HG02938 (cell line): ENCODE measurements at regions not wholly inside any gene's neighbourhood (a gene's known extent, or its start where the extent isn't known, plus 50 kb on each side); places are given as distances from the start of the nearest gene placed in this dataset.

ENCODE experiments used
- ATAC-seq: cut with Tn5 transposase; IDR thresholded peaks from one replicate; pipeline ENCODE4 v1.9.1; 2021; ENCODE audit warnings: mild to moderate bottlenecking, moderate library complexity; ENCODE audit not compliant: unreplicated experiment

- ATAC-seq = no peak
Measured at GRCh38 chr11:42161886-42162285, 702.4 kb upstream of the LRRC4C start.

GRCh38 chr11:42169191-42169590 lies 709.7 kb upstream of the LRRC4C start:
- ATAC-seq = no peak

GRCh38 chr11:42170601-42171000 lies 711.1 kb upstream of the LRRC4C start:
- ATAC-seq = no peak

GRCh38 chr11:42171046-42171445 lies 711.6 kb upstream of the LRRC4C start:
- no peak for ATAC-seq

GRCh38 chr11:42172441-42172840 lies 713.0 kb upstream of the LRRC4C start:
- ATAC-seq = no peak

- ATAC-seq = no peak
Measured at GRCh38 chr11:42175203-42175602, 715.8 kb upstream of the LRRC4C start.

- ATAC-seq = no peak
Measured at GRCh38 chr11:42179216-42179615, 719.8 kb upstream of the LRRC4C start.

GRCh38 chr11:42195289-42196013 lies 736.0 kb upstream of the LRRC4C start:
- ATAC-seq = no peak

- ATAC-seq = no peak
Measured at GRCh38 chr11:42200311-42200710, 740.9 kb upstream of the LRRC4C start.

GRCh38 chr11:42201603-42202148 lies 742.2 kb upstream of the LRRC4C start:
- no peak for ATAC-seq

GRCh38 chr11:42205518-42205917 lies 746.1 kb upstream of the LRRC4C start:
- ATAC-seq = no peak

- no peak for ATAC-seq
Measured at GRCh38 chr11:42225664-42226063, 766.2 kb upstream of the LRRC4C start.

- ATAC-seq = no peak
Measured at GRCh38 chr11:42232673-42233072, 773.2 kb upstream of the LRRC4C start.

- no peak for ATAC-seq
Measured at GRCh38 chr11:42234451-42234951, 775.0 kb upstream of the LRRC4C start.

- no peak for ATAC-seq
Measured at GRCh38 chr11:42237701-42238235, 778.3 kb upstream of the LRRC4C start.

- no peak for ATAC-seq
Measured at GRCh38 chr11:42239188-42239587, 779.7 kb upstream of the LRRC4C start.

GRCh38 chr11:42243385-42243784 lies 783.9 kb upstream of the LRRC4C start:
- no peak for ATAC-seq

- no peak for ATAC-seq
Measured at GRCh38 chr11:42244376-42244775, 784.9 kb upstream of the LRRC4C start.

GRCh38 chr11:42249401-42249800 lies 789.9 kb upstream of the LRRC4C start:
- no peak for ATAC-seq

- ATAC-seq = no peak
Measured at GRCh38 chr11:42249956-42250355, 790.5 kb upstream of the LRRC4C start.

- no peak for ATAC-seq
Measured at GRCh38 chr11:42251984-42252383, 792.5 kb upstream of the LRRC4C start.

- no peak for ATAC-seq
Measured at GRCh38 chr11:42253156-42253555, 793.7 kb upstream of the LRRC4C start.
